ENCODE measurements at regions not wholly inside any gene's neighbourhood (a gene's known extent, or its start where the extent isn't known, plus 50 kb on each side); places are given as distances from the start of the nearest gene placed in this dataset.

DNA sequence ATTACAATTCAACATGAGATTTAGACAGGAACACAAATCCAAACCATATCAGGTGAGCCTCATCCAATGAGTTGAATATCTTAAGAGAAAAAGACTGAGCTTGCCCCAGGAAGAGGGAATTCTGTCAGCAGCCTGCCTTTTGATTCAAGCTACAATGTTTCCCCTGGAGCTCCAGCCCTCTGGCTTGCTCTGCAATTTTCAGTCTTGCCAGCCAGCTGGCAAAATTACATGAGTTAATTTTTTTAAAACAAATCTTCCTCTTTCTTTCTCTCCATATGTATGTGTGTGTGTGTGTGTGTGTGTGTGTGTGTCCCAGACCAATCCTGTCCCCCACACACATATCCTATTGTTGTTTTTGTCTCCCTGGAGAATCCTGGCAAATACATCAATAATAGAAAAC is 313.2 kb downstream of the CDH10 start:
- DNase-seq (ENCODE audit: low spot score in 2 of 2), result no peak
- no peak overlapping the region for H3K4me3 ChIP-seq (ENCODE audit: low read depth, poor library complexity, severe bottlenecking)
- intact Hi-C loops (cut with DNase I; ENCODE audit: low total_unique reads), result no loop called here
- TF ChIP-seq, protein P1, sequence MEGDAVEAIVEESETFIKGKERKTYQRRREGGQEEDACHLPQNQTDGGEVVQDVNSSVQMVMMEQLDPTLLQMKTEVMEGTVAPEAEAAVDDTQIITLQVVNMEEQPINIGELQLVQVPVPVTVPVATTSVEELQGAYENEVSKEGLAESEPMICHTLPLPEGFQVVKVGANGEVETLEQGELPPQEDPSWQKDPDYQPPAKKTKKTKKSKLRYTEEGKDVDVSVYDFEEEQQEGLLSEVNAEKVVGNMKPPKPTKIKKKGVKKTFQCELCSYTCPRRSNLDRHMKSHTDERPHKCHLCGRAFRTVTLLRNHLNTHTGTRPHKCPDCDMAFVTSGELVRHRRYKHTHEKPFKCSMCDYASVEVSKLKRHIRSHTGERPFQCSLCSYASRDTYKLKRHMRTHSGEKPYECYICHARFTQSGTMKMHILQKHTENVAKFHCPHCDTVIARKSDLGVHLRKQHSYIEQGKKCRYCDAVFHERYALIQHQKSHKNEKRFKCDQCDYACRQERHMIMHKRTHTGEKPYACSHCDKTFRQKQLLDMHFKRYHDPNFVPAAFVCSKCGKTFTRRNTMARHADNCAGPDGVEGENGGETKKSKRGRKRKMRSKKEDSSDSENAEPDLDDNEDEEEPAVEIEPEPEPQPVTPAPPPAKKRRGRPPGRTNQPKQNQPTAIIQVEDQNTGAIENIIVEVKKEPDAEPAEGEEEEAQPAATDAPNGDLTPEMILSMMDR (IDR thresholded peaks at IDR 0.05), result no peak
- no peak for TF ChIP-seq POLR2A (IDR thresholded peaks at IDR 0.05)

GRCh38 chr5:24347158-24347557 is 297.6 kb downstream of the CDH10 start:
- WGBS, 2 donors, result 74 to 83% methylated on average over 2 of the region's 2 CpGs
- no peak for DNase-seq (ENCODE audit: low spot score in 2 of 2)
- no peak for TF ChIP-seq POLR2A (IDR thresholded peaks at IDR 0.05)
- TF ChIP-seq, protein P1 (IDR thresholded peaks at IDR 0.05), result no peak
- H3K4me3 ChIP-seq (ENCODE audit: low read depth, poor library complexity, severe bottlenecking), result no peak overlapping the region
- intact Hi-C loops (cut with DNase I; ENCODE audit: low total_unique reads), result no loop called here

DNA sequence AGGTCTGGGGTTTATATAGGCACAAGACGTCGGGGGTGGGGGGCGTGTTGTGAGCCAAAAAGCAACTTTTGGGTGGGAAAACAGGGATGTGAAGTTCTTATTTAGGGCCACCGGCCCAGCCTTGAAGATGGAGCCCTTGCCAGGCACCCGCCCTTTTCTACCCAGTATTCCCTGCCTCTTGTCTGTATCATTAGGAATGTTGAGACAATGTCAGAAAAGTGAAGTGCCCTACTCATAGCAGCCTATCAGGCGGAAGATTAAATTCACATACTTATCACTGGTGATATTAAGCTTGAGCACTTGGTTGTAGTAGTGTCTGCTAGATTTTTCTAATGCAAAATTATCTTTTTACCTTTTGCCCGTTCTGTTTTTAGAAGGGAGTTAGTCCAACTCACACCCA is 293.5 kb downstream of the CDH10 start:
- TF ChIP-seq POLR2A (IDR thresholded peaks at IDR 0.05), result no peak
- TF ChIP-seq, protein P1 (IDR thresholded peaks at IDR 0.05), result no peak
- no peak for DNase-seq (ENCODE audit: low spot score in 2 of 2)
- intact Hi-C loops (cut with DNase I; ENCODE audit: low total_unique reads), result no loop called here
- no peak overlapping the region for H3K4me3 ChIP-seq (ENCODE audit: low read depth, poor library complexity, severe bottlenecking)
- 84 to 86% methylated on average over 7 of the region's 7 CpGs for WGBS, 2 donors

DNA sequence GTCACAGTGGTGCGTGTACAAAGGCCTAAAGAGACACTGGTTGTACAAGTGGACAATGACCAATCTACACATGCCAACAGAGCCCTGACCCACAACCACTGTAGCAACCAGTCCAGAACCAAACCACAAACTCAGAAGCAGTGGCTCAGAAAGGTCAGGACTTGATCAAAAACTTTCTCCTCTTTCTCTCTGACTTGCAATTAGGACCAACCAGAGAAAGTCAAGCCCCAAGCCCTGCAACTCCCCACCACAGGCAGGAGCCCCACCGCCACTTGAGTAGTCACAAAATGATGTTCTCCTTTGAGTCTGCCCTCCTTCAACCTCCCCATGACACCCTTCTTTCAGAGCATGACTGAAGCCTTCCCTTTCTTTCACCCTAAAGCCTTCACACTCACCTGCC is 291.8 kb downstream of the CDH10 start:
- DNase-seq (ENCODE audit: low spot score in 2 of 2), result no peak
- no peak for TF ChIP-seq POLR2A (IDR thresholded peaks at IDR 0.05)
- TF ChIP-seq, protein P1 (IDR thresholded peaks at IDR 0.05), result no peak
- H3K4me3 ChIP-seq (ENCODE audit: low read depth, poor library complexity, severe bottlenecking), result no peak overlapping the region
- intact Hi-C loops (cut with DNase I; ENCODE audit: low total_unique reads), result no loop called here
- WGBS, 2 donors, result 94 to 100% methylated on average over 2 of the region's 2 CpGs

DNA sequence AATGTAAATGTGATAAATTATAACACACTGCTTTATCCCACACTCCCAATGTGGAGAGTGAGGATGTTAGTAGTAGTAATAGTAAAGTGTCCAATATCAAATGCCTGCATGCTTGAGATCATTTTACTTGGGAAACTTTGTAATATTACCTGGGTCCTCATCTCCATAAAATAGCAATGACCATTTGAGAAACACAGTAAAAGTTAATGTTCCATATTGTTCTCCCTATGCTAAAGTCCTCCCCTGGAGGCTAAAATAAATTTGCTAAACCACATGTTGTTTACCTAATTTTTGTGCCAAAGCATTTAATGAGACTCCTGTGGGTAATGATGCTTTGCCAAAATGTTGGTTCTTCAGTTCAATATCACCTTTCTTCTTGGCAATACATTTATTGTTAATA is 291.2 kb downstream of the CDH10 start:
- no peak overlapping the region for H3K4me3 ChIP-seq (ENCODE audit: low read depth, poor library complexity, severe bottlenecking)
- TF ChIP-seq POLR2A (IDR thresholded peaks at IDR 0.05), result no peak
- TF ChIP-seq, protein P1 (IDR thresholded peaks at IDR 0.05), result no peak
- DNase-seq (ENCODE audit: low spot score in 2 of 2), result no peak
- intact Hi-C loops (cut with DNase I; ENCODE audit: low total_unique reads), result no loop called here

DNA sequence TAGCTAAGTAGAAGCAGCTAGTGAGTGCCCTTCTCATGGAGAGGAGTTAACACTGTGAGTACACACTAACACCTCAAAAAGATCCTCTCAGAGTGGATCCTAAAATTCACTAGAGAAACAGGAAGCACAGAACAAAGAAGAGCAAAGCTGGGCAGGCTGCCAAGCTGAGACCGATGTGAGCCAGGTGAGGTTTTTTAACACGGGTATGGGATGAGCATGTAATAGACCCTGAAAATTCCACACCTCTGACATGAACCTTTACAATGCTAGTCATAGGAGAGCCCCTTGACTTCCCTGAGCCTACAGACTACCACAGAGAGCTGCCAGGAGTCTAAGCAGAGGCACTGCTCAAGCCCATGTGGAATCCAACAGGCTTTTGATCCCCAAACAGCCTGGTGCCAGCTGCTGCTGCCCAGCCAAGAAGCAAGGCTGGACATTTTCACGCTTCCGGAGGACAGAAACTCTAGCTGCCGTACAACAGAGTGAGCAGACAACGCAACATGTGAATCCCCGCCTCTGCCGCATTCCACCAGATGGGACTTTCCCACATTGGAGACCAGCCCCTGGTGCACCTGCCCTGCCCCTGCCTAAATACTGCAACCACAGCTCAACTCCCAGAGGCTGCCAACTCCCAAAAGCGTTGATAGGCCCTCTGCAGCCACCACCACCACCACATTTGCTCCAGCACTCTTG is 280.8 kb downstream of the CDH10 start:
- 56 to 65% methylated on average over 9 of the region's 9 CpGs for WGBS, 2 donors
- no peak for TF ChIP-seq POLR2A (IDR thresholded peaks at IDR 0.05)
- TF ChIP-seq, protein P1 (IDR thresholded peaks at IDR 0.05), result no peak
- intact Hi-C loops (cut with DNase I; ENCODE audit: low total_unique reads), result no loop called here
- H3K4me3 ChIP-seq (ENCODE audit: low read depth, poor library complexity, severe bottlenecking), result no peak overlapping the region
- DNase-seq (ENCODE audit: low spot score in 2 of 2), result no peak

All from lower leg skin (tissue), 4 donors.